Tibial nerve (tissue), 4 donors: ENCODE measurements at regions not wholly inside any gene's neighbourhood (a gene's known extent, or its start where the extent isn't known, plus 50 kb on each side); places are given as distances from the start of the nearest gene placed in this dataset.

ENCODE experiments used
- DNase-seq, 2 donors: peaks; one replicate each; pipeline ENCODE4 v3.0.0-alpha.2; 2019; ENCODE audit warnings: low spot score in 2 of 2
- H3K27ac ChIP-seq, 4 donors: fragments of 200-600 bp; sonication (generic) in 3 of 4; one replicate each; pipeline ENCODE4 v1.5.1; 2017 to 2019; ENCODE audit warnings: mild to moderate bottlenecking in 1 of 4
- H3K27me3 ChIP-seq, 2 donors: fragments of 200-600 bp; sonication (generic) in 1 of 2; one replicate each; pipeline versions ENCODE4 v1.5.1 to v1.6.0; 2017 to 2019
- H3K36me3 ChIP-seq, 3 donors: fragments of 200-600 bp; sonication (generic); one replicate each; pipeline ENCODE4 v1.5.1; 2018 to 2019
- H3K4me1 ChIP-seq, 4 donors: fragments of 200-600 bp; sonication (generic) in 3 of 4; one replicate each; pipeline ENCODE4 v1.5.1; 2017 to 2019
- H3K4me3 ChIP-seq, 4 donors: fragments of 200-600 bp; sonication (generic) in 3 of 4; one replicate each; pipeline ENCODE4 v1.5.1; 2017 to 2019; ENCODE audit warnings: mild to moderate bottlenecking in 1 of 4, moderate library complexity in 1 of 4
- H3K9me3 ChIP-seq, 4 donors: fragments of 200-600 bp; sonication (generic) in 3 of 4; one replicate each; pipeline ENCODE4 v1.5.1; 2017 to 2019
- EP300 ChIP-seq, 2 donors: sonication (generic); formaldehyde crosslinking; IDR thresholded peaks; one replicate each; pipeline ENCODE4 v1.6.1; 2017; ENCODE audit warnings: antibody characterized with exemption in 2 of 2, mild to moderate bottlenecking in 1 of 2
- POLR2A ChIP-seq, 2 donors: fragments of 450-650 bp; IDR thresholded peaks; one replicate each; pipeline ENCODE4 v1.6.1; 2017; ENCODE audit warnings: antibody characterized with exemption in 2 of 2, mild to moderate bottlenecking in 2 of 2, moderate library complexity in 2 of 2
- WGBS, 2 donors: methylation state at CpG; one replicate each; pipeline ENCODE4 v1.1.5; 2018; 5-methylcytosine and 5-hydroxymethylcytosine counted together
- TF ChIP-seq, protein P1 (sequence below), 5 experiments: fragments of 200-600 bp in 3 of 5; fragments of 450-650 bp in 2 of 5; sonication (generic) in 3 of 5; IDR thresholded peaks; one replicate each; pipeline ENCODE4 v1.5.1; 2016 to 2019; ENCODE audit warnings: antibody characterized with exemption in 5 of 5, mild to moderate bottlenecking in 3 of 5, moderate library complexity in 2 of 5

DNA sequence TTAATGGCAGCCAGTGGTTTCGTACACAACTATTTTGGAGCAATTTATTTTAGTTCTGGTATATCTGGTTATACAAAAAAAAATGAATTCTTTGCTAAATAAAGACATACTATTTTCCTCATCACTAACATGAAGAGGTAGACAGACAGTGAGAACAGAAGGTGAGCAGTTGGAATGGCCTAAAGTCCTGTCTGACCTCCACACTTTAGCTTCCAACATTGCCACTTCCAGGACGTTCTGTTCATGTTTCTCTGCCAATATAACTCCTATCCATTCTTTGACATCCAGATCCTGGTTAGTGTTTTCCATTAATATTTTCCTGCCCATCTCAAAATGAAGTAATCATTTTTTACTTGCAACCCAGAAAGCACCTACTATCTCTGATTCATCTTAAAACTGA is 112.9 kb upstream of the FRY start:
- no peaks in the 10 kb centered on the region for H3K27me3 ChIP-seq
- peaks cover 0 to 12% (median 0%) of the 10 kb centered on the region in 4 donors for H3K4me1 ChIP-seq
- DNase-seq, result no peak
- no peaks in the 10 kb centered on the region for H3K9me3 ChIP-seq
- no peak overlapping the region for H3K27ac ChIP-seq
- H3K4me3 ChIP-seq, result no peak overlapping the region
- no peaks in the 10 kb centered on the region for H3K36me3 ChIP-seq
- TF ChIP-seq EP300 (IDR thresholded peaks at IDR 0.05) (no peak), POLR2A (IDR thresholded peaks at IDR 0.05) (no peak)
- TF ChIP-seq, protein P1, sequence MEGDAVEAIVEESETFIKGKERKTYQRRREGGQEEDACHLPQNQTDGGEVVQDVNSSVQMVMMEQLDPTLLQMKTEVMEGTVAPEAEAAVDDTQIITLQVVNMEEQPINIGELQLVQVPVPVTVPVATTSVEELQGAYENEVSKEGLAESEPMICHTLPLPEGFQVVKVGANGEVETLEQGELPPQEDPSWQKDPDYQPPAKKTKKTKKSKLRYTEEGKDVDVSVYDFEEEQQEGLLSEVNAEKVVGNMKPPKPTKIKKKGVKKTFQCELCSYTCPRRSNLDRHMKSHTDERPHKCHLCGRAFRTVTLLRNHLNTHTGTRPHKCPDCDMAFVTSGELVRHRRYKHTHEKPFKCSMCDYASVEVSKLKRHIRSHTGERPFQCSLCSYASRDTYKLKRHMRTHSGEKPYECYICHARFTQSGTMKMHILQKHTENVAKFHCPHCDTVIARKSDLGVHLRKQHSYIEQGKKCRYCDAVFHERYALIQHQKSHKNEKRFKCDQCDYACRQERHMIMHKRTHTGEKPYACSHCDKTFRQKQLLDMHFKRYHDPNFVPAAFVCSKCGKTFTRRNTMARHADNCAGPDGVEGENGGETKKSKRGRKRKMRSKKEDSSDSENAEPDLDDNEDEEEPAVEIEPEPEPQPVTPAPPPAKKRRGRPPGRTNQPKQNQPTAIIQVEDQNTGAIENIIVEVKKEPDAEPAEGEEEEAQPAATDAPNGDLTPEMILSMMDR (IDR thresholded peaks at IDR 0.05), result no peak
- WGBS, 2 donors, result 74 to 84% methylated on average over 2 of the region's 2 CpGs

DNA sequence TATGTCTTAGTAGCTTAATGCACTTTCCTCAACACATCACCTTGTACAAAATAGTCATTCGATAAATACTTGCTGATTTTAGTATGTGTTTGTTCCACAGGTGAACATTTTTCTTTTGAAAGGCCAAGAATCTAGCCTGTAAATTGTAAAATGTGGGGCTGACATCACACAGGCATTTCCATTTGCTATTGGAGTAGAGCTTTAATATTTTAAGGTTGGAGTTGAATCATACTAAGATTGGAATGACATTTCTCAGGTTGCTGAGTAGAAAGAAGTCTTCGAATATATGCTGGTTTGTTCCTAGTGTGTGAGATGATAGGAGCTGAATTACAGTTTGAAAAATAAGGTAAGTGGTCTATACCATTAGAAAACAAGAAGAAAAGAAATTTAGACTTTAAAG is 112.3 kb upstream of the FRY start:
- WGBS, 2 donors, result 92 to 94% methylated on average over 2 of the region's 2 CpGs
- Histone ChIP-seq H3K36me3 (no peaks in the 10 kb centered on the region), H3K27ac (no peak overlapping the region), H3K9me3 (no peaks in the 10 kb centered on the region), H3K27me3 (no peaks in the 10 kb centered on the region), H3K4me3 (no peak overlapping the region), H3K4me1 (peaks cover 0 to 12% (median 0%) of the 10 kb centered on the region in 4 donors)
- DNase-seq, result no peak
- TF ChIP-seq POLR2A (IDR thresholded peaks at IDR 0.05) (no peak), EP300 (IDR thresholded peaks at IDR 0.05) (no peak)
- TF ChIP-seq, protein P1 (IDR thresholded peaks at IDR 0.05), result no peak

DNA sequence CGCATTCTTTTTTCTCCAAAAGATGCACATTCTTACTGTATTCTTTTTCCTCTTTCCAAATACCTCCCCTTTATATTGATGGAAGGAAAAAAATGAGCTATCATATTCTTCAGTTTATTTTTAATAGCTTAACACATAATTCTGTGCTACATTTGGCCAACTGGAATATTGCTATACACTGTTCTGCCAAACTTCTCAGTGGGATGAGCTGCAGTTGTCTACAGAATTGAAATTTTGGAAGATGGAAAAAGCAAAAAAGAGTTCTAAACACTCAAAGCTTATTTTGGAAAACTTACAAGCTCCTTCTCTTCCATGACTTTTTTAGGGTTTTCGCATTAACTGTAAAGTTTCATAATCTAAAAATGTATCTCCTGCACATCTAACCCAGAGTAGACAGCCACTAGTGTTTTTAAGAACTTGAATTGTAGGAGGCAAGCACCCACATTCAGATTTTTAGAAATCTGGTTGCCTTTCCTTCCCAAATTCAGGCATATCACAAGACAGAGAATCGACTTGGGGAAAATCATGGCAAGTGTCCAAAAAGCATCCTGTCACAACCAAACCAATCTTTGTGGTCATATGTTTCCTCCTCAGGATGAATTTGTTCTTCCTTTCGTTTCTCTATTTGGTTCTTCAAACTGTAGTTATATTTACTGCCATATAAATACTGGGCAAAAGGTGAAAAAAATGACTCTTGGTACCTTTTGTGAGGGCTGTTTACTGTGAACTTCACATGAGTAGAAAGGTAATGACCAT is 111.4 kb upstream of the FRY start:
- Histone ChIP-seq H3K27ac (peak overlapping the region in 2 of 4 donors; percentile 5 to 14), H3K36me3 (no peaks in the 10 kb centered on the region), H3K9me3 (no peaks in the 10 kb centered on the region), H3K4me1 (peaks cover 0 to 15% (median 0%) of the 10 kb centered on the region in 4 donors), H3K4me3 (no peak overlapping the region), H3K27me3 (no peaks in the 10 kb centered on the region)
- DNase-seq, result peak in 1 of 2 donors; percentile 21
- 56 to 57% methylated on average over 4 of the region's 4 CpGs for WGBS, 2 donors
- no peak for TF ChIP-seq POLR2A (IDR thresholded peaks at IDR 0.05)
- TF ChIP-seq EP300 (IDR thresholded peaks at IDR 0.05), result peak in 1 of 2 donors; percentile 37

DNA sequence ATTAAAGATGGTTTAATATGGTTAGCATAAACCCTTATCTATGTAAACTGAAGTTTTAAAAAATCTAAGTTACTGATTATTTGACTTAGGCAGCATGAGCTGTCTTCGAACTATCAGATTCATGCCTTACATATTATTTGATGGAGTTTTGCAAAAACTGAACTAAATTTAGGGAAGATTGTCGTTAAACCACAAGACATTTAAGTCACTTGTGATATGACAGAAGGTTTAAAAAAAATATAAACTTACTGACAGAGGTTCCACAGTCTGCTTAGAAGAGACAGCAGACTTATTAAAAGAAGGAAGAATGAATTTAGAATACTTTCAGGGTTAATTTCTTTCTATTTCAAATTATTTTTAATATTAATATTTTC is 110.9 kb upstream of the FRY start:
- 71% methylated on average over 2 of the region's 2 CpGs for WGBS, 2 donors
- Histone ChIP-seq H3K4me1 (peaks cover 0 to 15% (median 0%) of the 10 kb centered on the region in 4 donors), H3K9me3 (no peaks in the 10 kb centered on the region), H3K36me3 (no peaks in the 10 kb centered on the region), H3K27me3 (no peaks in the 10 kb centered on the region), H3K27ac (peak overlapping the region in 2 of 4 donors; percentile 5 to 14), H3K4me3 (no peak overlapping the region)
- TF ChIP-seq, protein P1 (IDR thresholded peaks at IDR 0.05), result no peak
- TF ChIP-seq POLR2A (IDR thresholded peaks at IDR 0.05) (no peak), EP300 (IDR thresholded peaks at IDR 0.05) (no peak)
- DNase-seq, result no peak

DNA sequence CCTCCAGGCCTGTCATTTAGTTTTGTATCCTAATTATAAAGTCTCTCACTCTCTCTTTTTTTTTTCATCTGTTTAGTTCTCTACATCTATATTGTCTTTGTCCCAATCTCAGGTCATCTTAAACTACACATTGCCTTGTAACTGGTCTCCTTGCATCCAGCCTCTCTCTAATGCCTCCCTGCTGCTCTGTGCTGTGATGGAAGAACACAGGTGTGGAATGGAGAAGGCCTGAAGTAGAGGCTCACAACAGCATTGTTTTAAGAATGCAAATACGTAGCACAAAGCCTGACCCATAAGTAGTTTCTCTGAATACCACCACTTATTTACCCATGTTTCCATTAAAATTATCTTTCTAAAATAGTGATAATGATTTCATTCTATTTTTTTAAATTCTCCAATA is 108.8 kb upstream of the FRY start:
- H3K27ac ChIP-seq, result no peak overlapping the region

DNA sequence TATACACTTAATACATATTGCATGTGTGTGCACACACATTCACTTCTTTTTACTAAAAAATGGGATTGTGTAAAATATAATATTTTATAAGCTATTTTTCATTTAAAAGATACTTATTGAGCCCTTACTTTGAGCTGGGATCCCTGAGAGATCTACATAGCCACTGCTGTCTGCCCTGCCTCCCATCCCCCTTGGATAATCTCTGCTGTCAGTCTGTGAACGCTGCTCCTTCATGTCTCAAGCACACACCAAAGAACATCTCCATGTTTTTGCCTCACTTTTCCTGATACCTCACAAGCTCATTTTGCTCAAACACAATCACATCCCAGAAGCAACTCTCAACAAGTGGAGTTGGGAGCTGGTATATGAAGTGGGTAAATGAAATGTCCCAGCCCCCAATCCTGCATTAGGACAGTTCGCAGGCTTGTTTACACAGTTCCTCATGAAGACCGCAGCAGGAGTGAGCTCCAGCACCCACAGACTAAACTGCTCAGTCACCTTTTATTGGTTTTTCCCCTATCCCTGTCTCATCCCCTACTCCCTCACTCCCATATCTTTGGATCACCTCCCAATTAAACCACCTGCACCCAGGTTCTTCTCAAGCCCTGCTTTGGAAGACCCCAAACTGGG is 108.3 kb upstream of the FRY start:
- Histone ChIP-seq H3K4me3 (no peak overlapping the region), H3K9me3 (no peaks in the 10 kb centered on the region), H3K4me1 (peaks cover 0 to 15% (median 0%) of the 10 kb centered on the region in 4 donors), H3K27ac (no peak overlapping the region), H3K36me3 (no peaks in the 10 kb centered on the region), H3K27me3 (no peaks in the 10 kb centered on the region)
- DNase-seq, result no peak
- TF ChIP-seq, protein P1 (IDR thresholded peaks at IDR 0.05), result no peak
- TF ChIP-seq EP300 (IDR thresholded peaks at IDR 0.05) (no peak), POLR2A (IDR thresholded peaks at IDR 0.05) (no peak)
- 75 to 78% methylated on average over 3 of the region's 3 CpGs for whole genome bisulfite sequencing, 2 donors

More for the DNA sequence above, 108.8 kb upstream of the FRY start:
- no peak for TF ChIP-seq POLR2A (IDR thresholded peaks at IDR 0.05)
- H3K9me3 ChIP-seq, result no peaks in the 10 kb centered on the region
- 95% methylated on average over 1 of the region's 1 CpG for WGBS, 2 donors
- no peaks in the 10 kb centered on the region for H3K27me3 ChIP-seq
- H3K4me3 ChIP-seq, result no peak overlapping the region
- DNase-seq, result no peak
- no peaks in the 10 kb centered on the region for H3K36me3 ChIP-seq
- peaks cover 0 to 15% (median 0%) of the 10 kb centered on the region in 4 donors for H3K4me1 ChIP-seq
